ENCODE measurements at regions not wholly inside any gene's neighbourhood (a gene's known extent, or its start where the extent isn't known, plus 50 kb on each side); places are given as distances from the start of the nearest gene placed in this dataset.

DNA sequence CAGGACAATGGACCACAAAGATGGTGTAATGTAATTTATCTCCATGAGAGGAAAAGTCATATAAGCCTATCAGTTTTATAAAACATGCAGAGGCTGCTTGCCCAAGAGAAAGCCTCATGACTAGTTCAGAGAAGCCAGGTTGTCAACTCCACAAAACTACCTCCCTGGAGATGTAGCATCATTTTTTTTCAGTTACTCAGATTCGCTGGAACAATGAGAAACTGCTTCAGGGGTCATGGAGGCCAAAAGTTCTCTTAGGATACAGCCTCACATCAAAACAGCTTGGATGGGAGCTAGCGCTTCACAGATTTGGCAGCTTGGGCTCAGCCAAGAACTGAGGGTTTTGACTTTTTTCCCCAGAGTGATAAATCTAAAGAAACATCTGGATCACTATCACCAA, 263.5 kb downstream of the INSIG2 start:
- no peaks in the 10 kb centered on the region for H3K27me3 Mint-ChIP-seq (ENCODE audit: low read depth)
- H3K36me3 Mint-ChIP-seq, result no peaks in the 10 kb centered on the region; the same call in 1 of the 2 replicates
- peaks cover 13% of the 10 kb centered on the region for H3K4me1 Mint-ChIP-seq
- DNase-seq (ENCODE audit: low spot score), result no peak
- ATAC-seq, result no peak
- H3K27ac Mint-ChIP-seq, result no peak overlapping the region
- H3K4me3 Mint-ChIP-seq, result no peak overlapping the region
- POLR2A ChIA-PET, result no interaction called here
- no peak for TF ChIP-seq TEAD4 (CRISPR knock-in tag; IDR thresholded peaks at IDR 0.05)
- TF ChIP-seq, protein P1, sequence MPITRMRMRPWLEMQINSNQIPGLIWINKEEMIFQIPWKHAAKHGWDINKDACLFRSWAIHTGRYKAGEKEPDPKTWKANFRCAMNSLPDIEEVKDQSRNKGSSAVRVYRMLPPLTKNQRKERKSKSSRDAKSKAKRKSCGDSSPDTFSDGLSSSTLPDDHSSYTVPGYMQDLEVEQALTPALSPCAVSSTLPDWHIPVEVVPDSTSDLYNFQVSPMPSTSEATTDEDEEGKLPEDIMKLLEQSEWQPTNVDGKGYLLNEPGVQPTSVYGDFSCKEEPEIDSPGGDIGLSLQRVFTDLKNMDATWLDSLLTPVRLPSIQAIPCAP (CRISPR knock-in tag; IDR thresholded peaks at IDR 0.05), result no peak
- TF ChIP-seq, protein P2, sequence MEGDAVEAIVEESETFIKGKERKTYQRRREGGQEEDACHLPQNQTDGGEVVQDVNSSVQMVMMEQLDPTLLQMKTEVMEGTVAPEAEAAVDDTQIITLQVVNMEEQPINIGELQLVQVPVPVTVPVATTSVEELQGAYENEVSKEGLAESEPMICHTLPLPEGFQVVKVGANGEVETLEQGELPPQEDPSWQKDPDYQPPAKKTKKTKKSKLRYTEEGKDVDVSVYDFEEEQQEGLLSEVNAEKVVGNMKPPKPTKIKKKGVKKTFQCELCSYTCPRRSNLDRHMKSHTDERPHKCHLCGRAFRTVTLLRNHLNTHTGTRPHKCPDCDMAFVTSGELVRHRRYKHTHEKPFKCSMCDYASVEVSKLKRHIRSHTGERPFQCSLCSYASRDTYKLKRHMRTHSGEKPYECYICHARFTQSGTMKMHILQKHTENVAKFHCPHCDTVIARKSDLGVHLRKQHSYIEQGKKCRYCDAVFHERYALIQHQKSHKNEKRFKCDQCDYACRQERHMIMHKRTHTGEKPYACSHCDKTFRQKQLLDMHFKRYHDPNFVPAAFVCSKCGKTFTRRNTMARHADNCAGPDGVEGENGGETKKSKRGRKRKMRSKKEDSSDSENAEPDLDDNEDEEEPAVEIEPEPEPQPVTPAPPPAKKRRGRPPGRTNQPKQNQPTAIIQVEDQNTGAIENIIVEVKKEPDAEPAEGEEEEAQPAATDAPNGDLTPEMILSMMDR (IDR thresholded peaks at IDR 0.05), result no peak
- TF ChIP-seq, protein P3, sequence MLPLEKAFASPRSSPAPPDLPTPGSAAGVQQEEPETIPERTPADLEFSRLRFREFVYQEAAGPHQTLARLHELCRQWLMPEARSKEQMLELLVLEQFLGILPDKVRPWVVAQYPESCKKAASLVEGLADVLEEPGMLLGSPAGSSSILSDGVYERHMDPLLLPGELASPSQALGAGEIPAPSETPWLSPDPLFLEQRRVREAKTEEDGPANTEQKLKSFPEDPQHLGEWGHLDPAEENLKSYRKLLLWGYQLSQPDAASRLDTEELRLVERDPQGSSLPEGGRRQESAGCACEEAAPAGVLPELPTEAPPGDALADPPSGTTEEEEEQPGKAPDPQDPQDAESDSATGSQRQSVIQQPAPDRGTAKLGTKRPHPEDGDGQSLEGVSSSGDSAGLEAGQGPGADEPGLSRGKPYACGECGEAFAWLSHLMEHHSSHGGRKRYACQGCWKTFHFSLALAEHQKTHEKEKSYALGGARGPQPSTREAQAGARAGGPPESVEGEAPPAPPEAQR (CRISPR knock-in tag; IDR thresholded peaks at IDR 0.05), result no peak
- TF ChIP-seq CREB1 (CRISPR knock-in tag; IDR thresholded peaks at IDR 0.05), result no peak
- TF ChIP-seq NR1H2 (CRISPR knock-in tag; IDR thresholded peaks at IDR 0.05), result no peak
- no peak for TF ChIP-seq RORB (CRISPR knock-in tag; IDR thresholded peaks at IDR 0.05)
- TF ChIP-seq, protein P4, sequence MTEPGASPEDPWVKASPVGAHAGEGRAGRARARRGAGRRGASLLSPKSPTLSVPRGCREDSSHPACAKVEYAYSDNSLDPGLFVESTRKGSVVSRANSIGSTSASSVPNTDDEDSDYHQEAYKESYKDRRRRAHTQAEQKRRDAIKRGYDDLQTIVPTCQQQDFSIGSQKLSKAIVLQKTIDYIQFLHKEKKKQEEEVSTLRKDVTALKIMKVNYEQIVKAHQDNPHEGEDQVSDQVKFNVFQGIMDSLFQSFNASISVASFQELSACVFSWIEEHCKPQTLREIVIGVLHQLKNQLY (CRISPR knock-in tag; IDR thresholded peaks at IDR 0.05), result no peak
- TF ChIP-seq, protein P5, sequence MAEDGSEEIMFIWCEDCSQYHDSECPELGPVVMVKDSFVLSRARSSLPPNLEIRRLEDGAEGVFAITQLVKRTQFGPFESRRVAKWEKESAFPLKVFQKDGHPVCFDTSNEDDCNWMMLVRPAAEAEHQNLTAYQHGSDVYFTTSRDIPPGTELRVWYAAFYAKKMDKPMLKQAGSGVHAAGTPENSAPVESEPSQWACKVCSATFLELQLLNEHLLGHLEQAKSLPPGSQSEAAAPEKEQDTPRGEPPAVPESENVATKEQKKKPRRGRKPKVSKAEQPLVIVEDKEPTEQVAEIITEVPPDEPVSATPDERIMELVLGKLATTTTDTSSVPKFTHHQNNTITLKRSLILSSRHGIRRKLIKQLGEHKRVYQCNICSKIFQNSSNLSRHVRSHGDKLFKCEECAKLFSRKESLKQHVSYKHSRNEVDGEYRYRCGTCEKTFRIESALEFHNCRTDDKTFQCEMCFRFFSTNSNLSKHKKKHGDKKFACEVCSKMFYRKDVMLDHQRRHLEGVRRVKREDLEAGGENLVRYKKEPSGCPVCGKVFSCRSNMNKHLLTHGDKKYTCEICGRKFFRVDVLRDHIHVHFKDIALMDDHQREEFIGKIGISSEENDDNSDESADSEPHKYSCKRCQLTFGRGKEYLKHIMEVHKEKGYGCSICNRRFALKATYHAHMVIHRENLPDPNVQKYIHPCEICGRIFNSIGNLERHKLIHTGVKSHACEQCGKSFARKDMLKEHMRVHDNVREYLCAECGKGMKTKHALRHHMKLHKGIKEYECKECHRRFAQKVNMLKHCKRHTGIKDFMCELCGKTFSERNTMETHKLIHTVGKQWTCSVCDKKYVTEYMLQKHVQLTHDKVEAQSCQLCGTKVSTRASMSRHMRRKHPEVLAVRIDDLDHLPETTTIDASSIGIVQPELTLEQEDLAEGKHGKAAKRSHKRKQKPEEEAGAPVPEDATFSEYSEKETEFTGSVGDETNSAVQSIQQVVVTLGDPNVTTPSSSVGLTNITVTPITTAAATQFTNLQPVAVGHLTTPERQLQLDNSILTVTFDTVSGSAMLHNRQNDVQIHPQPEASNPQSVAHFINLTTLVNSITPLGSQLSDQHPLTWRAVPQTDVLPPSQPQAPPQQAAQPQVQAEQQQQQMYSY (CRISPR knock-in tag; IDR thresholded peaks at IDR 0.05), result no peak
- TF ChIP-seq IRF2 (CRISPR knock-in tag; IDR thresholded peaks at IDR 0.05; ENCODE audit: borderline replicate concordance, low read depth), result no peak
- no peak for TF ChIP-seq ZNF232 (CRISPR knock-in tag; IDR thresholded peaks at IDR 0.05)
- TF ChIP-seq, protein P6, sequence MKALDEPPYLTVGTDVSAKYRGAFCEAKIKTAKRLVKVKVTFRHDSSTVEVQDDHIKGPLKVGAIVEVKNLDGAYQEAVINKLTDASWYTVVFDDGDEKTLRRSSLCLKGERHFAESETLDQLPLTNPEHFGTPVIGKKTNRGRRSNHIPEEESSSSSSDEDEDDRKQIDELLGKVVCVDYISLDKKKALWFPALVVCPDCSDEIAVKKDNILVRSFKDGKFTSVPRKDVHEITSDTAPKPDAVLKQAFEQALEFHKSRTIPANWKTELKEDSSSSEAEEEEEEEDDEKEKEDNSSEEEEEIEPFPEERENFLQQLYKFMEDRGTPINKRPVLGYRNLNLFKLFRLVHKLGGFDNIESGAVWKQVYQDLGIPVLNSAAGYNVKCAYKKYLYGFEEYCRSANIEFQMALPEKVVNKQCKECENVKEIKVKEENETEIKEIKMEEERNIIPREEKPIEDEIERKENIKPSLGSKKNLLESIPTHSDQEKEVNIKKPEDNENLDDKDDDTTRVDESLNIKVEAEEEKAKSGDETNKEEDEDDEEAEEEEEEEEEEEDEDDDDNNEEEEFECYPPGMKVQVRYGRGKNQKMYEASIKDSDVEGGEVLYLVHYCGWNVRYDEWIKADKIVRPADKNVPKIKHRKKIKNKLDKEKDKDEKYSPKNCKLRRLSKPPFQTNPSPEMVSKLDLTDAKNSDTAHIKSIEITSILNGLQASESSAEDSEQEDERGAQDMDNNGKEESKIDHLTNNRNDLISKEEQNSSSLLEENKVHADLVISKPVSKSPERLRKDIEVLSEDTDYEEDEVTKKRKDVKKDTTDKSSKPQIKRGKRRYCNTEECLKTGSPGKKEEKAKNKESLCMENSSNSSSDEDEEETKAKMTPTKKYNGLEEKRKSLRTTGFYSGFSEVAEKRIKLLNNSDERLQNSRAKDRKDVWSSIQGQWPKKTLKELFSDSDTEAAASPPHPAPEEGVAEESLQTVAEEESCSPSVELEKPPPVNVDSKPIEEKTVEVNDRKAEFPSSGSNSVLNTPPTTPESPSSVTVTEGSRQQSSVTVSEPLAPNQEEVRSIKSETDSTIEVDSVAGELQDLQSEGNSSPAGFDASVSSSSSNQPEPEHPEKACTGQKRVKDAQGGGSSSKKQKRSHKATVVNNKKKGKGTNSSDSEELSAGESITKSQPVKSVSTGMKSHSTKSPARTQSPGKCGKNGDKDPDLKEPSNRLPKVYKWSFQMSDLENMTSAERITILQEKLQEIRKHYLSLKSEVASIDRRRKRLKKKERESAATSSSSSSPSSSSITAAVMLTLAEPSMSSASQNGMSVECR (CRISPR knock-in tag; IDR thresholded peaks at IDR 0.05; ENCODE audit: borderline replicate concordance), result no peak
- TF ChIP-seq, protein P7, sequence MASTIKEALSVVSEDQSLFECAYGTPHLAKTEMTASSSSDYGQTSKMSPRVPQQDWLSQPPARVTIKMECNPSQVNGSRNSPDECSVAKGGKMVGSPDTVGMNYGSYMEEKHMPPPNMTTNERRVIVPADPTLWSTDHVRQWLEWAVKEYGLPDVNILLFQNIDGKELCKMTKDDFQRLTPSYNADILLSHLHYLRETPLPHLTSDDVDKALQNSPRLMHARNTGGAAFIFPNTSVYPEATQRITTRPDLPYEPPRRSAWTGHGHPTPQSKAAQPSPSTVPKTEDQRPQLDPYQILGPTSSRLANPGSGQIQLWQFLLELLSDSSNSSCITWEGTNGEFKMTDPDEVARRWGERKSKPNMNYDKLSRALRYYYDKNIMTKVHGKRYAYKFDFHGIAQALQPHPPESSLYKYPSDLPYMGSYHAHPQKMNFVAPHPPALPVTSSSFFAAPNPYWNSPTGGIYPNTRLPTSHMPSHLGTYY (CRISPR knock-in tag; IDR thresholded peaks at IDR 0.05), result no peak
- TF ChIP-seq NFATC4 (CRISPR knock-in tag; IDR thresholded peaks at IDR 0.05), result no peak
- TF ChIP-seq, protein P8, sequence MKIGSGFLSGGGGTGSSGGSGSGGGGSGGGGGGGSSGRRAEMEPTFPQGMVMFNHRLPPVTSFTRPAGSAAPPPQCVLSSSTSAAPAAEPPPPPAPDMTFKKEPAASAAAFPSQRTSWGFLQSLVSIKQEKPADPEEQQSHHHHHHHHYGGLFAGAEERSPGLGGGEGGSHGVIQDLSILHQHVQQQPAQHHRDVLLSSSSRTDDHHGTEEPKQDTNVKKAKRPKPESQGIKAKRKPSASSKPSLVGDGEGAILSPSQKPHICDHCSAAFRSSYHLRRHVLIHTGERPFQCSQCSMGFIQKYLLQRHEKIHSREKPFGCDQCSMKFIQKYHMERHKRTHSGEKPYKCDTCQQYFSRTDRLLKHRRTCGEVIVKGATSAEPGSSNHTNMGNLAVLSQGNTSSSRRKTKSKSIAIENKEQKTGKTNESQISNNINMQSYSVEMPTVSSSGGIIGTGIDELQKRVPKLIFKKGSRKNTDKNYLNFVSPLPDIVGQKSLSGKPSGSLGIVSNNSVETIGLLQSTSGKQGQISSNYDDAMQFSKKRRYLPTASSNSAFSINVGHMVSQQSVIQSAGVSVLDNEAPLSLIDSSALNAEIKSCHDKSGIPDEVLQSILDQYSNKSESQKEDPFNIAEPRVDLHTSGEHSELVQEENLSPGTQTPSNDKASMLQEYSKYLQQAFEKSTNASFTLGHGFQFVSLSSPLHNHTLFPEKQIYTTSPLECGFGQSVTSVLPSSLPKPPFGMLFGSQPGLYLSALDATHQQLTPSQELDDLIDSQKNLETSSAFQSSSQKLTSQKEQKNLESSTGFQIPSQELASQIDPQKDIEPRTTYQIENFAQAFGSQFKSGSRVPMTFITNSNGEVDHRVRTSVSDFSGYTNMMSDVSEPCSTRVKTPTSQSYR (CRISPR knock-in tag; IDR thresholded peaks at IDR 0.05), result no peak
- no peak for TF ChIP-seq GABPB1 (CRISPR knock-in tag; IDR thresholded peaks at IDR 0.05)
- no peak for TF ChIP-seq TCF7 (CRISPR knock-in tag; IDR thresholded peaks at IDR 0.05; ENCODE audit: low read depth)
- TF ChIP-seq ELF4 (CRISPR knock-in tag; IDR thresholded peaks at IDR 0.05; ENCODE audit: low read depth), result no peak
- no peak for TF ChIP-seq NFE2L1 (CRISPR knock-in tag; IDR thresholded peaks at IDR 0.05)
- TF ChIP-seq, protein P9, sequence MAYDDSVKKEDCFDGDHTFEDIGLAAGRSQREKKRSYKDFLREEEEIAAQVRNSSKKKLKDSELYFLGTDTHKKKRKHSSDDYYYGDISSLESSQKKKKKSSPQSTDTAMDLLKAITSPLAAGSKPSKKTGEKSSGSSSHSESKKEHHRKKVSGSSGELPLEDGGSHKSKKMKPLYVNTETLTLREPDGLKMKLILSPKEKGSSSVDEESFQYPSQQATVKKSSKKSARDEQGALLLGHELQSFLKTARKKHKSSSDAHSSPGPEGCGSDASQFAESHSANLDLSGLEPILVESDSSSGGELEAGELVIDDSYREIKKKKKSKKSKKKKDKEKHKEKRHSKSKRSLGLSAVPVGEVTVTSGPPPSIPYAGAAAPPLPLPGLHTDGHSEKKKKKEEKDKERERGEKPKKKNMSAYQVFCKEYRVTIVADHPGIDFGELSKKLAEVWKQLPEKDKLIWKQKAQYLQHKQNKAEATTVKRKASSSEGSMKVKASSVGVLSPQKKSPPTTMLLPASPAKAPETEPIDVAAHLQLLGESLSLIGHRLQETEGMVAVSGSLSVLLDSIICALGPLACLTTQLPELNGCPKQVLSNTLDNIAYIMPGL (CRISPR knock-in tag; IDR thresholded peaks at IDR 0.05), result no peak
- peaks cover 20% of the 10 kb centered on the region for H3K9me3 Mint-ChIP-seq
- CTCF ChIA-PET, result no interaction called here

All from WTC11 (cell line).